ENCODE measurements at regions not wholly inside any gene's neighbourhood (a gene's known extent, or its start where the extent isn't known, plus 50 kb on each side); places are given as distances from the start of the nearest gene placed in this dataset.
A peak's percentile ranks its signal among the peaks of the same experiment; 100 is the strongest.

GRCh38 chr2:217294818-217295217 is 435.0 kb upstream of the TNP1 start:
- DNase-seq (ENCODE audit: low spot score): no peak

- DNase-seq (ENCODE audit: low spot score): no peak
Observed at GRCh38 chr2:217294211-217294610, 434.3 kb upstream of the TNP1 start.

GRCh38 chr2:217293607-217294006 is 433.7 kb upstream of the TNP1 start:
- DNase-seq (ENCODE audit: low spot score): no peak

- no peak for DNase-seq (ENCODE audit: low spot score)
Observed at GRCh38 chr2:217293046-217293445, 433.2 kb upstream of the TNP1 start.

GRCh38 chr2:217291259-217291658 is 431.4 kb upstream of the TNP1 start:
- DNase-seq (ENCODE audit: low spot score): peak; percentile 48

- no peak for DNase-seq (ENCODE audit: low spot score)
Observed at GRCh38 chr2:217290467-217290866, 430.6 kb upstream of the TNP1 start.

- no peak for DNase-seq (ENCODE audit: low spot score)
Observed at GRCh38 chr2:217289907-217290280, 430.0 kb upstream of the TNP1 start.

- no peak for DNase-seq (ENCODE audit: low spot score)
Observed at GRCh38 chr2:217289177-217289906, 429.5 kb upstream of the TNP1 start.

- no peak for DNase-seq (ENCODE audit: low spot score)
Observed at GRCh38 chr2:217288472-217289063, 428.7 kb upstream of the TNP1 start.

- no peak for DNase-seq (ENCODE audit: low spot score)
Observed at GRCh38 chr2:217286833-217287232, 427.0 kb upstream of the TNP1 start.

- no peak for DNase-seq (ENCODE audit: low spot score)
Observed at GRCh38 chr2:217285926-217286325, 426.1 kb upstream of the TNP1 start.

- DNase-seq (ENCODE audit: low spot score): no peak
Observed at GRCh38 chr2:217283460-217283859, 423.6 kb upstream of the TNP1 start.

GRCh38 chr2:217282531-217282930 is 422.7 kb upstream of the TNP1 start:
- DNase-seq (ENCODE audit: low spot score): no peak

GRCh38 chr2:217279556-217279955 is 419.7 kb upstream of the TNP1 start:
- peak; percentile 50 for DNase-seq (ENCODE audit: low spot score)

- no peak for DNase-seq (ENCODE audit: low spot score)
Observed at GRCh38 chr2:217279140-217279539, 419.3 kb upstream of the TNP1 start.

GRCh38 chr2:217277646-217278398 is 418.0 kb upstream of the TNP1 start:
- peak; percentile 46 for DNase-seq (ENCODE audit: low spot score)

- DNase-seq (ENCODE audit: low spot score): no peak
Observed at GRCh38 chr2:217276433-217276832, 416.6 kb upstream of the TNP1 start.

GRCh38 chr2:217275091-217275490 is 415.2 kb upstream of the TNP1 start:
- DNase-seq (ENCODE audit: low spot score): no peak

- no peak for DNase-seq (ENCODE audit: low spot score)
Observed at GRCh38 chr2:217274578-217274977, 414.7 kb upstream of the TNP1 start.

- no peak for DNase-seq (ENCODE audit: low spot score)
Observed at GRCh38 chr2:217273851-217274250, 414.0 kb upstream of the TNP1 start.

- DNase-seq (ENCODE audit: low spot score): no peak
Observed at GRCh38 chr2:217273162-217273561, 413.3 kb upstream of the TNP1 start.

GRCh38 chr2:217271813-217272212 is 411.9 kb upstream of the TNP1 start:
- DNase-seq (ENCODE audit: low spot score): no peak

GRCh38 chr2:217270485-217271121 is 410.7 kb upstream of the TNP1 start:
- no peak for DNase-seq (ENCODE audit: low spot score)

Measured in SW480 (cell line).